Stimulated activated CD4-positive, alpha-beta T cell treated with anti-CD3 and anti-CD28 coated beads, Interleukin-15, amount 100 ng/mL, for 48 hours (primary cell): ENCODE measurements at regions not wholly inside any gene's neighbourhood (a gene's known extent, or its start where the extent isn't known, plus 50 kb on each side); places are given as distances from the start of the nearest gene placed in this dataset.
"Not testable (repeated sequence)": the region's sequence is repeated elsewhere in the genome, so short reads cannot be mapped to it uniquely, and the experiment has no call there.

Experiments
- DNase-seq, 2 donors: peaks; one replicate each; pipeline ENCODE4 v3.0.0-alpha.2; 2020; ENCODE audit warnings: low read depth in 2 of 2

GRCh38 chr2:2742726-2743125 lies 411.7 kb upstream of the MYT1L start:
- no peak for DNase-seq

- no peak for DNase-seq
Measured at GRCh38 chr2:2740238-2740775, 409.2 kb upstream of the MYT1L start.

GRCh38 chr2:2739231-2739795 lies 408.2 kb upstream of the MYT1L start:
- no peak for DNase-seq

- DNase-seq, result no peak
Measured at GRCh38 chr2:2738684-2739083, 407.6 kb upstream of the MYT1L start.

- DNase-seq, result no peak
Measured at GRCh38 chr2:2738276-2738675, 407.2 kb upstream of the MYT1L start.

- DNase-seq, result no peak
Measured at GRCh38 chr2:2735041-2735440, 404.0 kb upstream of the MYT1L start.

GRCh38 chr2:2734308-2734707 lies 403.2 kb upstream of the MYT1L start:
- DNase-seq, result no peak

- DNase-seq, result no peak
Measured at GRCh38 chr2:2733818-2734217, 402.7 kb upstream of the MYT1L start.

GRCh38 chr2:2732331-2733119 lies 401.4 kb upstream of the MYT1L start:
- no peak for DNase-seq

GRCh38 chr2:2731816-2732284 lies 400.8 kb upstream of the MYT1L start:
- no peak for DNase-seq

GRCh38 chr2:2731101-2731815 lies 400.2 kb upstream of the MYT1L start:
- DNase-seq, result no peak

GRCh38 chr2:2730301-2730833 lies 399.3 kb upstream of the MYT1L start:
- no peak for DNase-seq

- DNase-seq, result no peak
Measured at GRCh38 chr2:2729246-2729645, 398.2 kb upstream of the MYT1L start.

- DNase-seq, result no peak
Measured at GRCh38 chr2:2728635-2729034, 397.6 kb upstream of the MYT1L start.

- no peak for DNase-seq
Measured at GRCh38 chr2:2727876-2728511, 396.9 kb upstream of the MYT1L start.

- DNase-seq, result no peak
Measured at GRCh38 chr2:2726163-2726562, 395.1 kb upstream of the MYT1L start.

- no peak for DNase-seq
Measured at GRCh38 chr2:2723064-2723463, 392.0 kb upstream of the MYT1L start.

- no peak for DNase-seq
Measured at GRCh38 chr2:2721296-2721835, 390.3 kb upstream of the MYT1L start.

GRCh38 chr2:2720806-2721205 lies 389.7 kb upstream of the MYT1L start:
- not testable (repeated sequence) for DNase-seq

GRCh38 chr2:2720351-2720750 lies 389.3 kb upstream of the MYT1L start:
- no peak for DNase-seq

- DNase-seq, result no peak
Measured at GRCh38 chr2:2719781-2720180, 388.7 kb upstream of the MYT1L start.

GRCh38 chr2:2719015-2719414 lies 387.9 kb upstream of the MYT1L start:
- no peak for DNase-seq
